GM12878 (cell line): ENCODE measurements at regions not wholly inside any gene's neighbourhood (a gene's known extent, or its start where the extent isn't known, plus 50 kb on each side); places are given as distances from the start of the nearest gene placed in this dataset.

Source experiments
- CHD1 ChIP-seq: IDR thresholded peaks from 2 replicates; pipeline ENCODE4 v1.6.1; 2012; ENCODE audit warnings: low read depth, low read length, improper control_type of control experiment
- ETV6 ChIP-seq, 2 experiments: fragments of 450-650 bp in 1 of 2; IDR thresholded peaks in 1 of 2; conservative IDR thresholded peaks in 1 of 2; 2 replicates each; pipeline ENCODE4 v1.6.1; 2014; ENCODE audit warnings: antibody characterized with exemption in 1 of 2, borderline replicate concordance in 1 of 2, low read depth in 1 of 2, mild to moderate bottlenecking in 1 of 2, moderate library complexity in 1 of 2
- FOXM1 ChIP-seq: IDR thresholded peaks from 2 replicates; pipeline ENCODE4 v1.6.1; 2012; ENCODE audit warnings: low read depth, mild to moderate bottlenecking, inconsistent platforms, low read length, moderate library complexity
- HDAC6 ChIP-seq: fragments of 200-600 bp; sonication (generic); IDR thresholded peaks from one replicate; pipeline ENCODE4 v1.8.0; 2017; ENCODE audit warnings: antibody characterized with exemption; ENCODE audit not compliant: unreplicated experiment
- NFXL1 ChIP-seq: fragments of 450-650 bp; IDR thresholded peaks from 2 replicates; pipeline ENCODE4 v1.6.1; 2017; ENCODE audit warnings: antibody characterized with exemption, mild to moderate bottlenecking, borderline replicate concordance
- POU2F2 ChIP-seq: IDR thresholded peaks from 3 replicates; pipeline ENCODE4 v1.6.1; 2011; ENCODE audit warnings: low read depth, mild to moderate bottlenecking, low read length, borderline replicate concordance
- ZNF622 ChIP-seq: fragments of 450-650 bp; IDR thresholded peaks from 2 replicates; pipeline ENCODE4 v1.6.1; 2017; ENCODE audit warnings: mild to moderate bottlenecking, inconsistent platforms
- TF ChIP-seq, protein P1 (sequence below): fragments of 450-650 bp; IDR thresholded peaks from 2 replicates; pipeline ENCODE4 v1.6.1; 2017; ENCODE audit warnings: mild to moderate bottlenecking, moderate library complexity
- TF ChIP-seq, protein P2 (sequence below): IDR thresholded peaks from 2 replicates; pipeline ENCODE4 v1.6.1; 2011; ENCODE audit warnings: low read depth, low read length, improper control_type of control experiment, borderline replicate concordance

DNA sequence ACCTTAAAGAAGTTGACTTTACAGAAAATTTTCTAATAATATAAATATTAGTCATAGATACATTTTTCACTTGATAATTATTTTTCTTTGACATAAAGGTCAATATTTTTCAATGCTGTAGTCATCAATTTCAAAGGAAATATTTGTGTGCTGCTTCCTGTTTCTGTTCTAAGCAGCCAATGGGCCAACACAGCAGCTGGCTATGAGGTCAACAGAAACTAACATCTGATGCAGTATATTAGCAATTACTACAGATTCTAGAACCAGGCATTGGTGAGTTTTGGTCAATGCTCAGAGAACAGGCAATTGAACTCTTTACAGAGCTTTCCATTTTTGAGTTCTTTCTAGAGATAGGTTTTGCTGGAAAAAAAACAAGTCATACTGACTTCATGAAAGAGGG lies 669.6 kb upstream of the NRSN1 start (continued):
- TF ChIP-seq, protein P1, sequence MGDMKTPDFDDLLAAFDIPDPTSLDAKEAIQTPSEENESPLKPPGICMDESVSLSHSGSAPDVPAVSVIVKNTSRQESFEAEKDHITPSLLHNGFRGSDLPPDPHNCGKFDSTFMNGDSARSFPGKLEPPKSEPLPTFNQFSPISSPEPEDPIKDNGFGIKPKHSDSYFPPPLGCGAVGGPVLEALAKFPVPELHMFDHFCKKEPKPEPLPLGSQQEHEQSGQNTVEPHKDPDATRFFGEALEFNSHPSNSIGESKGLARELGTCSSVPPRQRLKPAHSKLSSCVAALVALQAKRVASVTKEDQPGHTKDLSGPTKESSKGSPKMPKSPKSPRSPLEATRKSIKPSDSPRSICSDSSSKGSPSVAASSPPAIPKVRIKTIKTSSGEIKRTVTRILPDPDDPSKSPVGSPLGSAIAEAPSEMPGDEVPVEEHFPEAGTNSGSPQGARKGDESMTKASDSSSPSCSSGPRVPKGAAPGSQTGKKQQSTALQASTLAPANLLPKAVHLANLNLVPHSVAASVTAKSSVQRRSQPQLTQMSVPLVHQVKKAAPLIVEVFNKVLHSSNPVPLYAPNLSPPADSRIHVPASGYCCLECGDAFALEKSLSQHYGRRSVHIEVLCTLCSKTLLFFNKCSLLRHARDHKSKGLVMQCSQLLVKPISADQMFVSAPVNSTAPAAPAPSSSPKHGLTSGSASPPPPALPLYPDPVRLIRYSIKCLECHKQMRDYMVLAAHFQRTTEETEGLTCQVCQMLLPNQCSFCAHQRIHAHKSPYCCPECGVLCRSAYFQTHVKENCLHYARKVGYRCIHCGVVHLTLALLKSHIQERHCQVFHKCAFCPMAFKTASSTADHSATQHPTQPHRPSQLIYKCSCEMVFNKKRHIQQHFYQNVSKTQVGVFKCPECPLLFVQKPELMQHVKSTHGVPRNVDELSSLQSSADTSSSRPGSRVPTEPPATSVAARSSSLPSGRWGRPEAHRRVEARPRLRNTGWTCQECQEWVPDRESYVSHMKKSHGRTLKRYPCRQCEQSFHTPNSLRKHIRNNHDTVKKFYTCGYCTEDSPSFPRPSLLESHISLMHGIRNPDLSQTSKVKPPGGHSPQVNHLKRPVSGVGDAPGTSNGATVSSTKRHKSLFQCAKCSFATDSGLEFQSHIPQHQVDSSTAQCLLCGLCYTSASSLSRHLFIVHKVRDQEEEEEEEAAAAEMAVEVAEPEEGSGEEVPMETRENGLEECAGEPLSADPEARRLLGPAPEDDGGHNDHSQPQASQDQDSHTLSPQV, result no peak
- no peak for TF ChIP-seq HDAC6
- no peak for TF ChIP-seq FOXM1
- TF ChIP-seq ZNF622, result no peak
- TF ChIP-seq NFXL1, result no peak
- no peak for TF ChIP-seq ETV6 (conservative IDR thresholded peaks at IDR 0.05 in 1 of 2, IDR thresholded peaks at IDR 0.05 in 1 of 2; ENCODE audit: borderline replicate concordance in 1 of 2, low read depth in 1 of 2)
- no peak for TF ChIP-seq POU2F2
- no peak for TF ChIP-seq CHD1
- TF ChIP-seq, protein P2, sequence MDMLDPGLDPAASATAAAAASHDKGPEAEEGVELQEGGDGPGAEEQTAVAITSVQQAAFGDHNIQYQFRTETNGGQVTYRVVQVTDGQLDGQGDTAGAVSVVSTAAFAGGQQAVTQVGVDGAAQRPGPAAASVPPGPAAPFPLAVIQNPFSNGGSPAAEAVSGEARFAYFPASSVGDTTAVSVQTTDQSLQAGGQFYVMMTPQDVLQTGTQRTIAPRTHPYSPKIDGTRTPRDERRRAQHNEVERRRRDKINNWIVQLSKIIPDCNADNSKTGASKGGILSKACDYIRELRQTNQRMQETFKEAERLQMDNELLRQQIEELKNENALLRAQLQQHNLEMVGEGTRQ, result no peak
